ENCODE measurements at regions not wholly inside any gene's neighbourhood (a gene's known extent, or its start where the extent isn't known, plus 50 kb on each side); places are given as distances from the start of the nearest gene placed in this dataset.

GRCh38 chr16:82350560-82350959, 180.5 kb upstream of the MPHOSPH6 start:
- H3K79me1 ChIP-seq (ENCODE audit: low read depth in 1 of 2, low read length in 2 of 2) = no peaks in the 10 kb centered on the region
- H3K23ac ChIP-seq (ENCODE audit: low read depth, low read length) = no peak overlapping the region
- no peak overlapping the region for H3K14ac ChIP-seq (replicated peaks; ENCODE audit: low read depth, low read length)
- H4K5ac ChIP-seq (ENCODE audit: low read depth, low read length) = no peak overlapping the region
- no peak overlapping the region for H3K4ac ChIP-seq (ENCODE audit: low read depth, low read length)
- no peak overlapping the region for H3K4me2 ChIP-seq (ENCODE audit: low read depth, low read length)
- H2BK120ac ChIP-seq (ENCODE audit: low read depth, low read length) = no peak overlapping the region
- in situ Hi-C loops (cut with MboI; ENCODE audit: low sequenced_read_pairs) = no loop called here
- DNase-seq (no peak), ATAC-seq (ENCODE audit: low read depth) (no peak)
- no peak overlapping the region for H2BK20ac ChIP-seq (ENCODE audit: low read depth, low read length)
- ChIA-PET POLR2A (ENCODE audit: unreplicated experiment) (no interaction called here), CTCF (interaction anchor here (1.1 kb wide), 1 partner anchor 9 kb away, joined by 3 read pairs; no protein-coding TSS in a partner anchor)
- no CpG with 5 or more reads among the region's 2 CpGs for WGBS, 2 experiments (ENCODE audit: extremely low coverage in 2 of 2, insufficient read length in 1 of 2)
- H3K27ac ChIP-seq (ENCODE audit: insufficient read depth, low read length) = no peak overlapping the region
- no peak overlapping the region for H2BK5ac ChIP-seq (ENCODE audit: low read depth, low read length, poor library complexity, severe bottlenecking)
- no peaks in the 10 kb centered on the region for H4K20me1 ChIP-seq (ENCODE audit: insufficient read depth, low read length)
- no peaks in the 10 kb centered on the region for H3K4me1 ChIP-seq (ENCODE audit: control insufficient read depth, insufficient read depth, low read length)
- no peak overlapping the region for H2AK5ac ChIP-seq (ENCODE audit: low read depth, low read length)
- no peak overlapping the region for H4K91ac ChIP-seq (ENCODE audit: insufficient read depth, low read depth, low read length)
- H2BK15ac ChIP-seq (ENCODE audit: low read depth, low read length) = no peak overlapping the region
- no peak overlapping the region for H3K56ac ChIP-seq (ENCODE audit: extremely low read depth, insufficient read depth, low read length)
- H3K18ac ChIP-seq (ENCODE audit: low read depth, low read length) = no peak overlapping the region
- H3K27me3 ChIP-seq (ENCODE audit: control insufficient read depth, insufficient read depth, low read length) = no peaks in the 10 kb centered on the region; the same call in 1 of the 2 replicates
- no peaks in the 10 kb centered on the region for H3K9me1 ChIP-seq (ENCODE audit: insufficient read depth, low read length)
- H2AFZ ChIP-seq (replicated peaks; ENCODE audit: low read length, poor library complexity) = no peak overlapping the region
- no peaks in the 10 kb centered on the region for H3K36me3 ChIP-seq (ENCODE audit: control insufficient read depth, insufficient read depth, low read length)
- TF ChIP-seq CHD1 (IDR thresholded peaks at IDR 0.05; ENCODE audit: low read depth, low read length) (no peak), MAZ (IDR thresholded peaks at IDR 0.05; ENCODE audit: borderline replicate concordance, low read depth, low read length) (no peak), POLR2A (IDR thresholded peaks at IDR 0.05; ENCODE audit: low read depth, low read length) (no peak), CEBPB (IDR thresholded peaks at IDR 0.05; ENCODE audit: low read depth, low read length) (no peak), RFX5 (IDR thresholded peaks at IDR 0.05; ENCODE audit: low read depth, low read length) (no peak), MXI1 (IDR thresholded peaks at IDR 0.05; ENCODE audit: borderline replicate concordance, low read depth, low read length) (no peak), ELK1 (IDR thresholded peaks at IDR 0.05; ENCODE audit: borderline replicate concordance, low read depth, low read length) (no peak), RAD21 (IDR thresholded peaks at IDR 0.05; ENCODE audit: low read length) (no peak), SMC3 (IDR thresholded peaks at IDR 0.05; ENCODE audit: low read depth, low read length) (no peak), FOS (IDR thresholded peaks at IDR 0.05; ENCODE audit: low read depth, low read length) (no peak), USF2 (IDR thresholded peaks at IDR 0.05; ENCODE audit: low read depth, low read length) (no peak), MAFK (IDR thresholded peaks at IDR 0.05; ENCODE audit: low read depth, low read length) (no peak), BHLHE40 (IDR thresholded peaks at IDR 0.05; ENCODE audit: low read depth, low read length) (no peak), CTCF (conservative IDR thresholded peaks at IDR 0.05; ENCODE audit: low read depth, low read length) (no peak), NFE2L2 (IDR thresholded peaks at IDR 0.05; ENCODE audit: low read depth, low read length) (no peak), RCOR1 (IDR thresholded peaks at IDR 0.05; ENCODE audit: insufficient replicate concordance, low read length) (no peak)
- dilution Hi-C loops (cut with HindIII; ENCODE audit: low sequenced_read_pairs, unreplicated experiment) = no loop called here
- H2AK9ac ChIP-seq (replicated peaks; ENCODE audit: low read depth, low read length, poor library complexity) = no peak overlapping the region
- H3K4me3 ChIP-seq (ENCODE audit: insufficient read depth, low read depth, low read length) = no peak overlapping the region
- intact Hi-C loops (cut with micrococcal nuclease) = no loop called here
- BruUV-seq (replicated peaks) = no TSS peak
- no peak overlapping the region for H3K9ac ChIP-seq (ENCODE audit: low read depth, low read length)
- H3K9me3 ChIP-seq (ENCODE audit: control insufficient read depth, insufficient read depth, low read length) = no peaks in the 10 kb centered on the region
- H4K8ac ChIP-seq (ENCODE audit: low read depth in 2 of 2, low read length in 2 of 2) = no peak overlapping the region
